Retinal pigment epithelial cell (primary cell): ENCODE measurements at regions not wholly inside any gene's neighbourhood (a gene's known extent, or its start where the extent isn't known, plus 50 kb on each side); places are given as distances from the start of the nearest gene placed in this dataset.

Experiments used
- DNase-seq: peaks from one replicate; pipeline ENCODE4 v3.0.0-alpha.2; 2010; ENCODE audit warnings: low read depth
- H3K4me3 ChIP-seq: 2 replicates; pipeline ENCODE4 v1.5.1; 2011; ENCODE audit warnings: mild to moderate bottlenecking, low read length, control low read depth, moderate library complexity
- CTCF ChIP-seq: conservative IDR thresholded peaks from 2 replicates; pipeline ENCODE4 v1.5.1; 2011; ENCODE audit warnings: low read depth, low read length, control low read depth, inconsistent platforms

GRCh38 chr16:86319585-86320236 lies 190.6 kb upstream of the FOXF1 start:
- TF ChIP-seq CTCF: no peak
- H3K4me3 ChIP-seq: no peak overlapping the region
- DNase-seq: no peak

- TF ChIP-seq CTCF: no peak
- no peak overlapping the region for H3K4me3 ChIP-seq
- no peak for DNase-seq
Measured at GRCh38 chr16:86320237-86320595, 190.1 kb upstream of the FOXF1 start.

GRCh38 chr16:86321491-86321890 lies 188.8 kb upstream of the FOXF1 start:
- no peak for TF ChIP-seq CTCF
- no peak overlapping the region for H3K4me3 ChIP-seq
- no peak for DNase-seq

GRCh38 chr16:86322283-86322682 lies 188.0 kb upstream of the FOXF1 start:
- H3K4me3 ChIP-seq: no peak overlapping the region
- no peak for DNase-seq
- no peak for TF ChIP-seq CTCF

- TF ChIP-seq CTCF: no peak
- no peak overlapping the region for H3K4me3 ChIP-seq
- no peak for DNase-seq
Measured at GRCh38 chr16:86322806-86323205, 187.5 kb upstream of the FOXF1 start.

GRCh38 chr16:86324320-86324719 lies 186.0 kb upstream of the FOXF1 start:
- no peak overlapping the region for H3K4me3 ChIP-seq
- no peak for DNase-seq
- TF ChIP-seq CTCF: no peak

GRCh38 chr16:86325360-86325759 lies 185.0 kb upstream of the FOXF1 start:
- TF ChIP-seq CTCF: no peak
- no peak for DNase-seq
- H3K4me3 ChIP-seq: no peak overlapping the region
